NCI-H82 (cell line): ENCODE measurements at regions not wholly inside any gene's neighbourhood (a gene's known extent, or its start where the extent isn't known, plus 50 kb on each side); places are given as distances from the start of the nearest gene placed in this dataset.

Source experiments
- DNase-seq: peaks from one replicate; lab custom pipeline; 2025; lab: John Stamatoyannopoulos, UW

- DNase-seq, result no peak
These were observed 110.8 kb upstream of the CDC42EP3 start for GRCh38 chr2:37782155-37782673.

- DNase-seq, result no peak
These were observed 111.4 kb upstream of the CDC42EP3 start for GRCh38 chr2:37782721-37783371.

GRCh38 chr2:37783545-37783944 is 112.1 kb upstream of the CDC42EP3 start:
- DNase-seq, result no peak

GRCh38 chr2:37784071-37784758 is 112.8 kb upstream of the CDC42EP3 start:
- peak; percentile 18 for DNase-seq

- no peak for DNase-seq
These were observed 113.3 kb upstream of the CDC42EP3 start for GRCh38 chr2:37784759-37785149.

GRCh38 chr2:37786191-37786698 is 114.8 kb upstream of the CDC42EP3 start:
- DNase-seq, result no peak

- peak; percentile 46 for DNase-seq
These were observed 115.4 kb upstream of the CDC42EP3 start for GRCh38 chr2:37786854-37787253.

GRCh38 chr2:37788602-37789209 is 117.3 kb upstream of the CDC42EP3 start:
- DNase-seq, result no peak

GRCh38 chr2:37790019-37790418 is 118.6 kb upstream of the CDC42EP3 start:
- no peak for DNase-seq

- no peak for DNase-seq
These were observed 119.0 kb upstream of the CDC42EP3 start for GRCh38 chr2:37790462-37790861.

- no peak for DNase-seq
These were observed 120.9 kb upstream of the CDC42EP3 start for GRCh38 chr2:37792366-37792765.

GRCh38 chr2:37793004-37793403 is 121.6 kb upstream of the CDC42EP3 start:
- DNase-seq, result no peak

- DNase-seq, result no peak
These were observed 123.3 kb upstream of the CDC42EP3 start for GRCh38 chr2:37794717-37795116.

- DNase-seq, result no peak
These were observed 124.0 kb upstream of the CDC42EP3 start for GRCh38 chr2:37795456-37795855.

GRCh38 chr2:37795938-37796337 is 124.5 kb upstream of the CDC42EP3 start:
- DNase-seq, result peak; percentile 14

- DNase-seq, result peak; percentile 9
These were observed 125.0 kb upstream of the CDC42EP3 start for GRCh38 chr2:37796481-37796880.

- no peak for DNase-seq
These were observed 125.6 kb upstream of the CDC42EP3 start for GRCh38 chr2:37797081-37797480.

GRCh38 chr2:37798315-37799005 is 126.6 kb upstream of the RMDN2 start:
- no peak for DNase-seq

GRCh38 chr2:37800176-37800858 is 124.8 kb upstream of the RMDN2 start:
- no peak for DNase-seq

GRCh38 chr2:37802211-37802752 is 122.8 kb upstream of the RMDN2 start:
- no peak for DNase-seq

GRCh38 chr2:37802899-37803379 is 122.1 kb upstream of the RMDN2 start:
- DNase-seq, result peak; percentile 47
